ENCODE measurements at regions not wholly inside any gene's neighbourhood (a gene's known extent, or its start where the extent isn't known, plus 50 kb on each side); places are given as distances from the start of the nearest gene placed in this dataset.

DNA sequence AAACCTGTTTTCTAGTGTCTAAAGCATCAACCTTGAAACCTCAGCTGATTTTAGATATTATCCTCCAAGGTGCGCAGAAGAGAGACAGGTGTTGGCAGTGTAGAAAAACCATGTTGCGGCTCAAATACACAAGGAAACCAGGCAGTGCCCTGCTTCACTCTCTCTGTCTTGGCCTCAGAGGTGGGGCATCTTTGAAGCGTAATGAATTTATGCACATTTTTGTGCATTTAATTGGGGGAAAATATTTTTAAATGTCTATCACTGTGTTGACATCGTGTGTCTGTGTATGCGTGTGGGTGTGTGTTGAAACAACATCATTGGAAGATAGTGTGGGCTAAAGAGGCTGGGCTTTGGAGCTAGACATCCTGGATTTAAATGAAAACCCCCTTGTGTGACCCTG is 334.0 kb upstream of the CHD6 start:
- Histone ChIP-seq H3K9me2 (ENCODE audit: low read depth, low read length) (no peaks in the 10 kb centered on the region), H3K27ac (ENCODE audit: low read depth, low read length, poor library complexity, severe bottlenecking) (no peak overlapping the region), H3F3A (ENCODE audit: insufficient read depth, low read length) (no peaks in the 10 kb centered on the region), H2AFZ (ENCODE audit: low read length) (no peak overlapping the region), H3K4me1 (ENCODE audit: insufficient read depth, low read length, severe bottlenecking) (no peaks in the 10 kb centered on the region), H3K79me2 (ENCODE audit: insufficient read depth, low read length) (no peaks in the 10 kb centered on the region), H3K4me2 (ENCODE audit: low read length) (no peak overlapping the region), H3K9me3 (ENCODE audit: low read length) (no peaks in the 10 kb centered on the region), H3K27me3 (ENCODE audit: insufficient read depth, low read length) (no peaks in the 10 kb centered on the region), H4K20me1 (ENCODE audit: insufficient read depth, low read length) (no peaks in the 10 kb centered on the region), H3K9ac (ENCODE audit: low read length) (no peak overlapping the region), H3K4me3 (ENCODE audit: low read depth, low read length, poor library complexity, severe bottlenecking) (no peak overlapping the region), H3K36me3 (ENCODE audit: insufficient read depth, low read length) (no peaks in the 10 kb centered on the region)
- TF ChIP-seq, protein P1, sequence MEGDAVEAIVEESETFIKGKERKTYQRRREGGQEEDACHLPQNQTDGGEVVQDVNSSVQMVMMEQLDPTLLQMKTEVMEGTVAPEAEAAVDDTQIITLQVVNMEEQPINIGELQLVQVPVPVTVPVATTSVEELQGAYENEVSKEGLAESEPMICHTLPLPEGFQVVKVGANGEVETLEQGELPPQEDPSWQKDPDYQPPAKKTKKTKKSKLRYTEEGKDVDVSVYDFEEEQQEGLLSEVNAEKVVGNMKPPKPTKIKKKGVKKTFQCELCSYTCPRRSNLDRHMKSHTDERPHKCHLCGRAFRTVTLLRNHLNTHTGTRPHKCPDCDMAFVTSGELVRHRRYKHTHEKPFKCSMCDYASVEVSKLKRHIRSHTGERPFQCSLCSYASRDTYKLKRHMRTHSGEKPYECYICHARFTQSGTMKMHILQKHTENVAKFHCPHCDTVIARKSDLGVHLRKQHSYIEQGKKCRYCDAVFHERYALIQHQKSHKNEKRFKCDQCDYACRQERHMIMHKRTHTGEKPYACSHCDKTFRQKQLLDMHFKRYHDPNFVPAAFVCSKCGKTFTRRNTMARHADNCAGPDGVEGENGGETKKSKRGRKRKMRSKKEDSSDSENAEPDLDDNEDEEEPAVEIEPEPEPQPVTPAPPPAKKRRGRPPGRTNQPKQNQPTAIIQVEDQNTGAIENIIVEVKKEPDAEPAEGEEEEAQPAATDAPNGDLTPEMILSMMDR (IDR thresholded peaks at IDR 0.05; ENCODE audit: low read length) = no peak
- TF ChIP-seq EZH2 (IDR thresholded peaks at IDR 0.05; ENCODE audit: borderline replicate concordance, low read length) = no peak

- no peaks in the 10 kb centered on the region for H3K9me2 ChIP-seq (ENCODE audit: low read depth, low read length)
- H2AFZ ChIP-seq (ENCODE audit: low read length) = no peak overlapping the region
- no peaks in the 10 kb centered on the region for H4K20me1 ChIP-seq (ENCODE audit: insufficient read depth, low read length)
- no peaks in the 10 kb centered on the region for H3F3A ChIP-seq (ENCODE audit: insufficient read depth, low read length)
- TF ChIP-seq, protein P1 (IDR thresholded peaks at IDR 0.05; ENCODE audit: low read length) = no peak
- no peak for TF ChIP-seq EZH2 (IDR thresholded peaks at IDR 0.05; ENCODE audit: borderline replicate concordance, low read length)
- H3K9ac ChIP-seq (ENCODE audit: low read length) = no peak overlapping the region
- no peaks in the 10 kb centered on the region for H3K79me2 ChIP-seq (ENCODE audit: insufficient read depth, low read length)
- no peaks in the 10 kb centered on the region for H3K36me3 ChIP-seq (ENCODE audit: insufficient read depth, low read length)
- H3K4me2 ChIP-seq (ENCODE audit: low read length) = no peak overlapping the region
- no peaks in the 10 kb centered on the region for H3K27me3 ChIP-seq (ENCODE audit: insufficient read depth, low read length)
- H3K4me3 ChIP-seq (ENCODE audit: low read depth, low read length, poor library complexity, severe bottlenecking) = no peak overlapping the region
- no peaks in the 10 kb centered on the region for H3K9me3 ChIP-seq (ENCODE audit: low read length)
- H3K4me1 ChIP-seq (ENCODE audit: insufficient read depth, low read length, severe bottlenecking) = no peaks in the 10 kb centered on the region
- no peak overlapping the region for H3K27ac ChIP-seq (ENCODE audit: low read depth, low read length, poor library complexity, severe bottlenecking)
Observed at GRCh38 chr20:41951615-41952014, 333.4 kb upstream of the CHD6 start.

DNA sequence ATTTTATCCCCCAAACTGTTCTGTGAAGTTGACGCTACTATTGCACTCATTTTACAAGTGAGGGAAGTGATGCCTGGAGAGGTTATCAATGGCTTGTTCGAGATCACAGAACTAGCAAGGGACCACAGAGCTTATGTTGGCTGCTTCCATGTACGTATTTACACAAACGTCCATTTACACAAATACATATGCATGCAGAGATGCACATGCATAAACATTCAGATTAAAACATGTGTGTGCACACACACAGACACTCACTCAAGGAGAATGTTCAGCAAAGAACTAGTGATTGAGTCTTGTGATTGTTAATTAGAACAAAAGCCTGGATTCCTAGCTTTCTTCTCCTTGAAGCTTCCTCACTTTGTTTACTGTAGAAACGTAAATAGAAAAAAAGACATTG is 321.5 kb upstream of the CHD6 start:
- no peak overlapping the region for H2AFZ ChIP-seq (ENCODE audit: low read length)
- H3K9ac ChIP-seq (ENCODE audit: low read length) = no peak overlapping the region
- no peaks in the 10 kb centered on the region for H4K20me1 ChIP-seq (ENCODE audit: insufficient read depth, low read length)
- H3K9me2 ChIP-seq (ENCODE audit: low read depth, low read length) = no peaks in the 10 kb centered on the region
- H3K4me1 ChIP-seq (ENCODE audit: insufficient read depth, low read length, severe bottlenecking) = no peaks in the 10 kb centered on the region
- no peak overlapping the region for H3K4me2 ChIP-seq (ENCODE audit: low read length)
- H3K79me2 ChIP-seq (ENCODE audit: insufficient read depth, low read length) = no peaks in the 10 kb centered on the region
- no peak overlapping the region for H3K27ac ChIP-seq (ENCODE audit: low read depth, low read length, poor library complexity, severe bottlenecking)
- no peak for TF ChIP-seq EZH2 (IDR thresholded peaks at IDR 0.05; ENCODE audit: borderline replicate concordance, low read length)
- TF ChIP-seq, protein P1 (IDR thresholded peaks at IDR 0.05; ENCODE audit: low read length) = no peak
- H3F3A ChIP-seq (ENCODE audit: insufficient read depth, low read length) = no peaks in the 10 kb centered on the region
- H3K36me3 ChIP-seq (ENCODE audit: insufficient read depth, low read length) = no peaks in the 10 kb centered on the region
- no peaks in the 10 kb centered on the region for H3K27me3 ChIP-seq (ENCODE audit: insufficient read depth, low read length)
- no peaks in the 10 kb centered on the region for H3K9me3 ChIP-seq (ENCODE audit: low read length)
- no peak overlapping the region for H3K4me3 ChIP-seq (ENCODE audit: low read depth, low read length, poor library complexity, severe bottlenecking)
